GM12864 (cell line): ENCODE measurements at regions not wholly inside any gene's neighbourhood (a gene's known extent, or its start where the extent isn't known, plus 50 kb on each side); places are given as distances from the start of the nearest gene placed in this dataset.
A peak's percentile ranks its signal among the peaks of the same experiment; 100 is the strongest.

Experiments
- DNase-seq: peaks from one replicate; pipeline ENCODE4 v3.0.0-alpha.2; 2011; ENCODE audit warnings: low read depth
- H3K4me3 ChIP-seq: 2 replicates; pipeline ENCODE4 v1.5.1; 2011; ENCODE audit warnings: mild to moderate bottlenecking, low read depth, low read length, control low read depth
- TF ChIP-seq, protein P1 (sequence below): IDR thresholded peaks from 2 replicates; pipeline ENCODE4 v1.5.1; 2011; ENCODE audit warnings: low read depth, mild to moderate bottlenecking, moderate library complexity, low read length, control low read depth, inconsistent platforms; ENCODE audit errors: missing control alignments

DNA sequence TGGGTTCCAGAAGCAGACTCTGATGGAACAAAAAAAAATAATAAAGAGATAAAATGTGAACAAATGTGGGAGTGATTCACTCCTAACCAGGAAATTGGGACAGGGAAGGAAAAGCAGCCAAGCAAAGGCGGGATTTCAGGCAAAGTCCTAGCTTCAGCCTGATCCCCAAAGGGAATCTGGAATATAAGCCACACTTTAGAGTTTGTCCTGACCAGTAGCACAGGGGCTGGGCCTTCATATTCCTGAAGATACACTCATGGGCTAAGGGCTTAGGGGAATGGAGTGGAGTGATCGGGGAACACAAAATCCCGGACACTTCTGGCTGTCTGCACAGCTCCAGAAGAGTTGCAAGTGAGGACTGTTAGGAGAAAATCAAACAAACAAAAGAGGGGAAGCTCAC, 135.0 kb upstream of the COL8A1 start:
- DNase-seq: no peak
- no peak overlapping the region for H3K4me3 ChIP-seq
- TF ChIP-seq, protein P1, sequence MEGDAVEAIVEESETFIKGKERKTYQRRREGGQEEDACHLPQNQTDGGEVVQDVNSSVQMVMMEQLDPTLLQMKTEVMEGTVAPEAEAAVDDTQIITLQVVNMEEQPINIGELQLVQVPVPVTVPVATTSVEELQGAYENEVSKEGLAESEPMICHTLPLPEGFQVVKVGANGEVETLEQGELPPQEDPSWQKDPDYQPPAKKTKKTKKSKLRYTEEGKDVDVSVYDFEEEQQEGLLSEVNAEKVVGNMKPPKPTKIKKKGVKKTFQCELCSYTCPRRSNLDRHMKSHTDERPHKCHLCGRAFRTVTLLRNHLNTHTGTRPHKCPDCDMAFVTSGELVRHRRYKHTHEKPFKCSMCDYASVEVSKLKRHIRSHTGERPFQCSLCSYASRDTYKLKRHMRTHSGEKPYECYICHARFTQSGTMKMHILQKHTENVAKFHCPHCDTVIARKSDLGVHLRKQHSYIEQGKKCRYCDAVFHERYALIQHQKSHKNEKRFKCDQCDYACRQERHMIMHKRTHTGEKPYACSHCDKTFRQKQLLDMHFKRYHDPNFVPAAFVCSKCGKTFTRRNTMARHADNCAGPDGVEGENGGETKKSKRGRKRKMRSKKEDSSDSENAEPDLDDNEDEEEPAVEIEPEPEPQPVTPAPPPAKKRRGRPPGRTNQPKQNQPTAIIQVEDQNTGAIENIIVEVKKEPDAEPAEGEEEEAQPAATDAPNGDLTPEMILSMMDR: no peak

DNA sequence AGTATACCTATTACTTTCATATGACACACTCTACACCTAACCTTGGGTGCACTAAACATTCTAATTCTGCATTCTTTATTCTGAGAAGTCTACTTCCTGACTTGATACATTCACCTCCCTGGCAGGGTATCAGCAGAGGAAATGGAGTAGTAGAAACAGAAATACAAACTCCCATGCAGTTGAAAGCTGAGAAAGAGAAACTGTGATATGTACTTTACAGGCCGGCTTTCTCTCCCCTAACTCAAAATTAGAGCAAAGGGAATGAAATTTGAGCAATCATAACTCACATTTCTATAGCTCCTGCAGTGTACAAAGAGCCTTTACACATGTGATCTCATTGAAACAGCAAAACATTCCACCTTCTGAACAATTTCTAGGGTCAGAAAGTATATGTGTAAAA, 135.5 kb upstream of the COL8A1 start:
- no peak overlapping the region for H3K4me3 ChIP-seq
- TF ChIP-seq, protein P1: no peak
- no peak for DNase-seq

DNA sequence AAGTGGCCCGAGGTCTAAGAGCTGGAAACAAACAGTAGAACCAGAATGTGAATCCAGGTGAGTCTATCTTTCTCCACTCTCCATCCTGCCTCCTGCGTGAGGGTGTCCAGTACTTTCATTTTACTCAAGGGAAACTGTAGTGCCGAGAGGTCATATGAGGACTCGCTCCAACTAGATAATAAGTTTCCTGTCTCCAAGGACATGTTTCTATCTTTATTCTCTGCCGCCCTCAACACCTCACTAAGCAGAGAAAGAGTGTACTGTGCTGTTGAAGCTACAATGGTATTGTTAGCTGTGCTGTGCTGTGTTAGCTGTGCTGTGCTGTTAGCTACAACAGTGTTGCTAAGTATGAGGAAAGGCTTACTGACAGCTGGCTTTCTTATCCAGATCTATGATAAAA, 137.9 kb upstream of the COL8A1 start:
- TF ChIP-seq, protein P1: no peak
- H3K4me3 ChIP-seq: no peak overlapping the region
- no peak for DNase-seq

DNA sequence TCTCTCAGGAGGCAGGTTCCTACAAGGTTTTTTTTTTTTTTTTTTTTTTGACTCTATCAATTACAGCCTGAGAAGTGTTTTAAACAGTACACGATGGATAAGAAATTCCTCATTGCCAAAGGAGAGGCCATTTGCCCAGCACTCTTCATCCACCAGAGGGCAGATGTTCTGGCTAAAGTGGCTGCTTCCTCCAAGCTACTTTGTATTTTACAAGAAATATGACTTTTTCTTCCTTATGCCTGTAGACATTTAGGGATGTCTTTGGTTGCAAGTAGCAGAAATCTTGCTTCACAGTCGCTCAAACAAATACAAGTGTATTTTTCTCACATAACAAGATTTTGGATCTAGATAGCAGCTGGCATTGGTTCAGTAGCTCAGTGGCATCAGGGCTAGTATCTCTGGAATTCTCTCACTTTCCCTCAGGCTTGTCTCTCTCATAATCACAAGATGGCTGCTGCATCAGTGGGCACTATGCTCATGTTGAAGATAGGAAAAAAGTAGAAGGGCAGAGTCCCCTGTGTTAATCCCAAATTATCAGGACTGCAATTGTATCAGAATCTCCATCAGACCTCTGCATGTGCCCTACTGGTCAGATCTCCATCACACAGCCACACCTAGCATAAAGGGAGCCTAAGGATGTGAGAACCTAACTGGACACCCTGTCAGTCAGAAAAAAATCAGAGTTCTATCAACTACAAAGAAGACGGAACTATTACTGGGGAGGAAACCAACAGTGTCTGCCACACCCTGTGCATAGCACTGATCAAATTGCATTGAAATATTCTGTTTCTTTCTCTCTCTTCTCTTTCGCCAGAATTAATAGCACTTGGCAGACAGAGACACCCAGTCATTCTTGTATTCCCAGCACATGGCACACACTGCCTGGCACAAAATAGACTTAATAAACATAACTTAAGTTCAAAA, 138.9 kb upstream of the COL8A1 start:
- no peak overlapping the region for H3K4me3 ChIP-seq
- no peak for DNase-seq
- TF ChIP-seq, protein P1: peak; percentile 69

DNA sequence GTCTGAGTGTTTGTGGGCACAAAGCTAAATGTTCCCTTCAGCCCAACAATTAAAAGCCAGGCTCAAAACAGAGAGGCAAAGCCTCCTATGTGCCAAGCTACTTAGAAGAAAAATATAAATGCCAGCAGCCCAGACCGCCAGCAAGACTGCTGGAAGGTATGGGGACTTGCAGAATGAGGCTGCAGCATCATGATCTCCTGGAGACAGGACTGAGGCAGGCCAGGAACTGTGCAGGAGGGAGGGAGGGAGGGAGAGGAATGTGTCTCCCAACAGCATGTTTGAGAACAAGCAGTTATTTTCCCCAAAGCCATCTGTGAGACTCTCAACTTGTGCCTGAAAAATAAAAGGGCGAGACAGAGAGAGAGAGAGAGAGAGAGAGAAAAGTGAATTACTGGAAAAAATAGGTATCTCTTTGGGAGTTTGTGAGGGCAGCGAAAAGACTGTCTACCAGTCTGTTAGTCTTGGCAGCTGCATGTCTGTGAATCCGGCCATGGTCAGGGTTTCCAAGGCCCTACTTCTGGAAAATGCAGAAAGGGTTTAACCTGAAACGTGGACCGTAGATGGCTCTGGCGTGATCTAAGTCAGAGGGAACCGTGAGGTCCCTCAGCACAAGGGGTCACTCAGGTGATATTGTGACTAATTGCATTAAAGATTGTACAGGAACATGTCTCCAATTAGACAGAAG, 139.7 kb upstream of the COL8A1 start:
- no peak overlapping the region for H3K4me3 ChIP-seq
- no peak for DNase-seq
- TF ChIP-seq, protein P1: no peak

DNA sequence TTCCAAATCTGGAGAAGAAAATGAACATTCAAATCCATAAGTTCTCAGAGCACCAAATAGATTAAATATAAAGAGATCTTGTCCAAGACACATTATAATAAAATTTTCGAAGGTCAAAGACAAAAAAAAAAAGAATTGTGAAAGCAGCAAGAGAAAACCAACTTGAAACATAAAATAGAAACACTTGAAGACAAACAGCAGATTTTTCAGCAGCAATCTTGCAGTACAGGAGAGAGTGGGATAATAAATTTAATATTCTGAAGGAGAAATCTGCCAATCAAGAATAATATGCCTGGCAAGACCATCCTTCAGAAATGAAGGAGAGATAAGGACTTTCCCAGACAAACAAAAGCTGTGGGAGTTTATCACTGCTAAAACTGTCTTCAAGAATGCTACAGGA, 150.5 kb upstream of the COL8A1 start:
- no peak for DNase-seq
- TF ChIP-seq, protein P1: no peak

More for the DNA sequence above, 150.5 kb upstream of the COL8A1 start:
- H3K4me3 ChIP-seq: no peak overlapping the region
